22Rv1 (cell line): ENCODE measurements at regions not wholly inside any gene's neighbourhood (a gene's known extent, or its start where the extent isn't known, plus 50 kb on each side); places are given as distances from the start of the nearest gene placed in this dataset.
"Not testable (repeated sequence)": the region's sequence is repeated elsewhere in the genome, so short reads cannot be mapped to it uniquely, and the experiment has no call there.

Experiments
- H3K27ac ChIP-seq: fragments of 450-650 bp; 2 replicates; pipeline ENCODE4 v1.5.1; 2017
- ZFX ChIP-seq: fragments of 450-650 bp; IDR thresholded peaks from 2 replicates; pipeline ENCODE4 v1.6.1; 2017; ENCODE audit warnings: antibody characterized with exemption, borderline replicate concordance
- TF ChIP-seq, protein P1 (sequence below): fragments of 450-650 bp; IDR thresholded peaks from 2 replicates; pipeline ENCODE4 v1.5.1; 2017; ENCODE audit warnings: mild to moderate bottlenecking

DNA sequence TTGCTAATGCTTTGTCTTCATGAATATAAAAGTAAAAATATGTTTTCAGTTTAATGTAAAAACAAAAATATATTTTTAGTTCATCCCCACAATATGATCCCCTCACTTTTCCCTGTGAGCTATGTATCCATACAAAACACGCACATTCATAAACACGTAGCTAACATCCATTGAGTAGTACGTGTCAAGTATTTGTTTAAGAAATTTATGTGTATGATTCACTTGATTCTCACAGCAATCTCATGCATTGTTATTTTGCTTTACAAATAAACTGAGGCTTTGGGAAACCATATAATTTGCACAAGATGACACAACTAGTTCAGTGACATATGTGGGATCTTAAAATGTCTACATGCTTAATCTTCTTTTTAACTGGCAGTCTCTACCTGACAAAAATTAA is 329.6 kb upstream of the SEMA3C start:
- TF ChIP-seq, protein P1, sequence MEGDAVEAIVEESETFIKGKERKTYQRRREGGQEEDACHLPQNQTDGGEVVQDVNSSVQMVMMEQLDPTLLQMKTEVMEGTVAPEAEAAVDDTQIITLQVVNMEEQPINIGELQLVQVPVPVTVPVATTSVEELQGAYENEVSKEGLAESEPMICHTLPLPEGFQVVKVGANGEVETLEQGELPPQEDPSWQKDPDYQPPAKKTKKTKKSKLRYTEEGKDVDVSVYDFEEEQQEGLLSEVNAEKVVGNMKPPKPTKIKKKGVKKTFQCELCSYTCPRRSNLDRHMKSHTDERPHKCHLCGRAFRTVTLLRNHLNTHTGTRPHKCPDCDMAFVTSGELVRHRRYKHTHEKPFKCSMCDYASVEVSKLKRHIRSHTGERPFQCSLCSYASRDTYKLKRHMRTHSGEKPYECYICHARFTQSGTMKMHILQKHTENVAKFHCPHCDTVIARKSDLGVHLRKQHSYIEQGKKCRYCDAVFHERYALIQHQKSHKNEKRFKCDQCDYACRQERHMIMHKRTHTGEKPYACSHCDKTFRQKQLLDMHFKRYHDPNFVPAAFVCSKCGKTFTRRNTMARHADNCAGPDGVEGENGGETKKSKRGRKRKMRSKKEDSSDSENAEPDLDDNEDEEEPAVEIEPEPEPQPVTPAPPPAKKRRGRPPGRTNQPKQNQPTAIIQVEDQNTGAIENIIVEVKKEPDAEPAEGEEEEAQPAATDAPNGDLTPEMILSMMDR = no peak
- TF ChIP-seq ZFX = no peak
- no peak overlapping the region for H3K27ac ChIP-seq

DNA sequence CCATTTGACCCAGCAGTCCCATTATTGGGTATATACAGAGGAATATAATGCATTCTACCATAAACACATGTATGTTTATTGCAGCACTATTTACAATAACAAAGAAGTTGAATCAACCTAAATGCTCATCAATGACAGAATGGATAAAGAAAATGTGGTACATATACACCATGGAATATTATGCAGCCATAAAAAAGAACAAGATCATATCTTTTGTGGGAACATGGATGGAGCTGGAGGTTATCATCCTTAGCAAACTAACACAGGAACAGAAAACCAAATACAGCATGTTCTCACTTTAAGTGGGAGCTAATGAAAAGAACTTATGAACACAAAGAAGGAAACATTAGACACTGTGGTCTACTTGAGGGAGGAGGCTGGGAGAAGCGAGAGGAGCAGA is 328.5 kb upstream of the SEMA3C start:
- not testable (repeated sequence) for H3K27ac ChIP-seq

DNA sequence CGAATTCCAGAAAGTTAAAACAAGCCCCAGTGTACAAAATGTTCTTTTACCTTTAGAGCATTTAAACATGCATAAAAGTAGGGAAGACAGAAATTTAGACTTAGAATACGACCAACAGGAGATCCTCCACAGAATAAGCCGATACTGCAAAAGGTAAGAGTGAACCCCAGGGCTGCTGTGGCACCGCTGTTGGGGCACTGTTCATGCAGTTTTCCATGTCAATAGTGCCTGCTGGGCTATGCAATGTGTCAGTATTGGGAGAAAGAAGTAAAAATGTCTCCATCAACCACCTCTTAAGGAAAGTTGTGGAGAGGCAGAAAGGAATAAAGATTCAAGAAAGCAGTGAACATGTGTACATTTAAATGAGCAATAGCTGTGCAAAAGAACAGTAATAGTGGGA is 326.5 kb upstream of the SEMA3C start:
- TF ChIP-seq, protein P1 = no peak
- TF ChIP-seq ZFX = no peak
- H3K27ac ChIP-seq = no peak overlapping the region

DNA sequence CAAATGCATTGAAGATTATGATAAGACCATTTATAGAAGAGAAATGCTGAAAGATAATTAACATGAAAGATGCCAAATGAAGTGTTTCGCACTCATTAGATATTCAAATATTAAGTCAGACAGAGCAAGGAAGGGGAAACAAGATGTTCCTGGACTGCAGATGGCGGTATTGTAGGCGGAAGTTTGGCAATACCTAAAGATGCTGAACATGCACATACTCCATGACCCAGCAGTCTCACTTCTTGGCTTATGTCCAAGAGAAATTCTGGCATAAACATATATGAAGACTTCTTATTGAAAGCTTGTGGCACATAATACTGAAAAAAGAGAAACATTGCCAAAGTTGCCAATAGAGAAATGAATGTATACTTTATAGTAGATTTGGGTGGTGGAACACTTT is 325.4 kb upstream of the SEMA3C start:
- no peak overlapping the region for H3K27ac ChIP-seq
- no peak for TF ChIP-seq ZFX
- TF ChIP-seq, protein P1 = no peak; the same call in 1 of the 2 replicates

DNA sequence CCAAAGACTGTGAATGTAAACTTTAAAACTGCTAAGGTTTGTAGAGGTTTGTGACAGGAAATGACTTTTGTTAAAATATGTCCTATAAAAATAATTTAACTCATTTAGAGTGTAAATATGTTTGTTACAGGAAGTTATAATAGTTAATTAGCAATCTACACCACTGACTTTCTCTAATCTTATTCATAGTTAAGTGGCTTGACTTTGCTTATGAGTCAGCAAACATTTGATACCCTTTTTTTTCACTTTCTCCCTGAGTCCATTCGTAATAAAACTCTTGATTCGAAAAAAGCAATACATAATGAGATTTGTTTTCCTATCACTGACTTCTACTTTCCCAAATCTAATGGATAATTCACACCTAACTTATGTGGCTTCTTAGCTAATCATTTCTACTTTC is 317.7 kb upstream of the SEMA3C start:
- H3K27ac ChIP-seq = no peak overlapping the region
- TF ChIP-seq, protein P1 = no peak
- no peak for TF ChIP-seq ZFX

DNA sequence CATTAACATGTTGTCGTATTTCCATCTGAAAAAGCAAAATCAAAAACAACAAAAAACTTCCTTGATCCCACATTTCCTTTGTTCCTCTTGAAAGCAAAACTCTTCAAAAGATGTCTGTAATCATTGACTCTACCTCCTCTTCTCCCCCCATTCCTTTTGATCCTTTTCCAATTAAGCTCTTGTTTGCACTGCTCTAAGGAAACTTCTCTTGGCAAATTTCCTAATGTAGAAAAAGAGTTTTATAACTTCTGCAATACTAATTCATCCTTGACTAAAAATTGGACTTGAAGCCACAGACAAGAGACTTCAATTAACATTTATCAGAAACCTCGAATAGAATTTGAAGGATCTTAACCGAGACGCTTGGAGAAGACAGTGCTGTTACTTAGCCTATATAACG is 317.1 kb upstream of the SEMA3C start:
- TF ChIP-seq ZFX = no peak
- TF ChIP-seq, protein P1 = no peak
- H3K27ac ChIP-seq = no peak overlapping the region

DNA sequence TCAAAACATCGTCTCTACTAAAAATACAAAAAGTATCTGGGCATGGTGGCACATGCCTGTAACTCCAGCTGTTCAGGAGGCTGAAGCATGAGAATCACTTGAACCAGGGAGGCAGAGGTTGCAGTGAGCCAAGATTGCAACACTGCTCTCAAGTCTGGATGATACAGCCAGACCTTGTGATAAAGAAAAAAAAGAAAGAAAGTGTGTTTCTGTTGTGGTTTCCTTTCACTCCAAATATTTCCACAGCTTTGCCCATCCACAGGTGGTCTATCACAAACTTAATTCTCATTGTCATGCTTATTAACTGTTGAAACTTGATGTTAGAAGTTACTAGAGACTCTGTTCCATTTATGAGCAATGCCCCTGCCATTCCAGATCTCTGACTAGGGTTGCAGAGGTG is 316.0 kb upstream of the SEMA3C start:
- H3K27ac ChIP-seq = no peak overlapping the region
- no peak for TF ChIP-seq ZFX
- TF ChIP-seq, protein P1 = no peak

DNA sequence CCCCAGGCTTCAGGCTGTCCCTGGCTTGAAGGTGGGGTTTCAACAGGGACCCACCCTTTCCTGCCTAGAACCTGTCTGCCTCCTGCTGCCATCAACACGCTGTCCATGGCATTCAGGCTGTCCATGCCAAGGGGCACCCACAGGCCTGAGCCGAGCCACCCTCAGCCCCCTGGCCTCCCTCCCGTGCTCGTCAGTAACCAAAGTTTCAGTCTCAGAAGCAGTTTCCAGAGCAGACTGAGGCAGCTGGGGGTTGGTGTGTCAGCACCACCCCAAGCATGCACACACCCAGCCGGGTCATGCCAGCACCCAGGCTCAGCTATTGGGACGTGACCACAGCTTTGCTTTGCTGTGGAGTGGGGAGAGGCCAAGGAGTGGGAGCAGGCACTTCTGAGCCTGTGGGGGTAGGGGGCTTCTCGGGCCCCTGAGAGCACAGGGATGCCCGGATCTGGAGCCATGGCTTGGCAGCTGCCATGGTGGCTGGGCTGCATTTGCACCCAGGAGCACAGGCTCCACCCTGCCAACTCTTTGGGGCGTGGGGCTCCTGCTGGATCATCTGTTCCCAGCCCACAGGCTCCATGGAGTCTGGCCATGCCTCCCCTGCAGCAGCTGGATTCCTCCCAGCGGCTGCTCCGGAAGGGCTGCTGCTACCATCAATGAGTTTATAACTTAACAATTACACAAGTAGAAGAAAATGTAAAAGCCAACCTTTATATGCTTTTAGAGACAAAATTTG is 314.5 kb upstream of the SEMA3C start:
- H3K27ac ChIP-seq = no peak overlapping the region
- TF ChIP-seq, protein P1 = no peak
- no peak for TF ChIP-seq ZFX
